Transverse colon (tissue), 4 donors: ENCODE measurements at regions not wholly inside any gene's neighbourhood (a gene's known extent, or its start where the extent isn't known, plus 50 kb on each side); places are given as distances from the start of the nearest gene placed in this dataset.

Experiments
- DNase-seq: peaks from one replicate; pipeline ENCODE4 v3.0.0-alpha.2; 2019
- H3K27ac ChIP-seq, 4 donors: fragments of 200-600 bp; sonication (generic); 2 replicates each; pipeline ENCODE4 v1.5.1; 2016 to 2018; ENCODE audit warnings: inconsistent platforms in 4 of 4
- H3K27me3 ChIP-seq: fragments of 200-600 bp; sonication (generic); 2 replicates; pipeline ENCODE4 v1.5.1; 2017; ENCODE audit warnings: inconsistent platforms
- H3K36me3 ChIP-seq, 4 donors: fragments of 200-600 bp; sonication (generic); 2 replicates each; pipeline ENCODE4 v1.5.1; 2017 to 2019; ENCODE audit warnings: inconsistent platforms in 4 of 4
- H3K4me1 ChIP-seq, 4 donors: fragments of 200-600 bp; sonication (generic); 2 replicates each; pipeline ENCODE4 v1.5.1; 2017 to 2020; ENCODE audit warnings: inconsistent platforms in 4 of 4
- H3K4me3 ChIP-seq, 4 donors: fragments of 200-600 bp; sonication (generic); 1 replicate in 1 of 4; 2 replicates in 3 of 4; pipeline versions ENCODE4 v1.5.1 to v1.6.1; 2017 to 2019; ENCODE audit warnings: inconsistent platforms in 4 of 4
- H3K9me3 ChIP-seq, 2 donors: fragments of 200-600 bp; sonication (generic); 2 replicates each; pipeline ENCODE4 v1.5.1; 2017 to 2019; ENCODE audit warnings: inconsistent platforms in 2 of 2
- CTCF ChIP-seq, 5 experiments: fragments of 200-600 bp in 3 of 5; fragments of 450-650 bp in 2 of 5; sonication (generic) in 3 of 5; IDR thresholded peaks; 1 replicate in 2 of 5; 2 replicates in 3 of 5; pipeline ENCODE4 v1.5.1; 2016 to 2017; ENCODE audit warnings: antibody characterized with exemption in 5 of 5, inconsistent platforms in 3 of 5, mild to moderate bottlenecking in 2 of 5, moderate library complexity in 1 of 5
- EP300 ChIP-seq: sonication (generic); formaldehyde crosslinking; IDR thresholded peaks from one replicate; pipeline ENCODE4 v1.6.1; 2017; ENCODE audit warnings: antibody characterized with exemption, low read depth
- POLR2A ChIP-seq: fragments of 450-650 bp; IDR thresholded peaks from one replicate; pipeline ENCODE4 v1.6.1; 2016; ENCODE audit warnings: antibody characterized with exemption, mild to moderate bottlenecking, moderate library complexity
- POLR2AphosphoS5 ChIP-seq, 3 donors: sonication (generic); formaldehyde crosslinking; IDR thresholded peaks; one replicate each; pipeline ENCODE4 v1.6.1; 2016; ENCODE audit warnings: antibody characterized with exemption in 3 of 3
- WGBS, 2 donors: methylation state at CpG; one replicate each; pipeline ENCODE4 v1.1.5; 2018; ENCODE audit warnings: low coverage in 1 of 2; 5-methylcytosine and 5-hydroxymethylcytosine counted together
- in situ Hi-C, 4 donors: fragments of 200-750 bp; cut with MboI; loops; one replicate each; pipeline versions ENCODE4 v1.15.0 to v1.15.1; 2017; ENCODE audit warnings: low sequenced_read_pairs in 3 of 4, low pct_ligation_motif_present in 1 of 4, low pct_unique_long_range_greater_than_20kb in 1 of 4
- intact Hi-C: fragments of 100-400 bp; cut with DNase I; formaldehyde crosslinking; loops from one replicate; pipeline ENCODE4 v1.15.1; 2023; ENCODE audit warnings: low total_unique reads

GRCh38 chrX:98481636-98482035 is 1597.9 kb downstream of the RPA4 start:
- TF ChIP-seq EP300, result no peak
- no peak for TF ChIP-seq POLR2A
- no peak for TF ChIP-seq POLR2AphosphoS5 (IDR thresholded peaks at IDR 0.05)
- TF ChIP-seq CTCF (IDR thresholded peaks at IDR 0.05), result no peak
- intact Hi-C loops, result no loop called here
- DNase-seq, result no peak
- Histone ChIP-seq H3K27me3 (no peaks in the 10 kb centered on the region), H3K9me3 (no peaks in the 10 kb centered on the region), H3K4me3 (no peak overlapping the region), H3K27ac (no peak overlapping the region), H3K36me3 (no peaks in the 10 kb centered on the region), H3K4me1 (no peaks in the 10 kb centered on the region)
- 66 to 73% methylated on average over 3 of the region's 3 CpGs for WGBS, 2 donors
- in situ Hi-C loops, result no loop called here

GRCh38 chrX:98490670-98491069 is 1607.0 kb downstream of the RPA4 start:
- Histone ChIP-seq H3K36me3 (no peaks in the 10 kb centered on the region), H3K4me3 (no peak overlapping the region), H3K27ac (no peak overlapping the region), H3K27me3 (no peaks in the 10 kb centered on the region), H3K9me3 (no peaks in the 10 kb centered on the region), H3K4me1 (no peaks in the 10 kb centered on the region)
- intact Hi-C loops, result no loop called here
- in situ Hi-C loops, result no loop called here
- TF ChIP-seq POLR2A (no peak), CTCF (IDR thresholded peaks at IDR 0.05) (no peak), EP300 (no peak)
- 77% methylated on average over 1 of the region's 1 CpG; no CpG with 5 or more reads in 1 of the 2 donors for WGBS, 2 donors
- no peak for DNase-seq

- no peaks in the 10 kb centered on the region for H3K9me3 ChIP-seq
- DNase-seq, result no peak
- no peak overlapping the region for H3K27ac ChIP-seq
- H3K4me1 ChIP-seq, result no peaks in the 10 kb centered on the region
- WGBS, 2 donors, result 34% methylated on average over 2 of the region's 2 CpGs; no CpG with 5 or more reads in 1 of the 2 donors
- TF ChIP-seq POLR2A (no peak), EP300 (no peak), CTCF (IDR thresholded peaks at IDR 0.05) (no peak), POLR2AphosphoS5 (IDR thresholded peaks at IDR 0.05) (no peak)
- no peaks in the 10 kb centered on the region for H3K27me3 ChIP-seq
- in situ Hi-C loops (no loop called here), intact Hi-C loops (no loop called here)
- H3K4me3 ChIP-seq, result no peak overlapping the region
- H3K36me3 ChIP-seq, result no peaks in the 10 kb centered on the region
These were observed 1617.7 kb downstream of the RPA4 start for GRCh38 chrX:98501426-98501825.

GRCh38 chrX:98506907-98507306 is 1623.2 kb downstream of the RPA4 start:
- Histone ChIP-seq H3K4me1 (no peaks in the 10 kb centered on the region), H3K27ac (no peak overlapping the region), H3K27me3 (no peaks in the 10 kb centered on the region), H3K9me3 (no peaks in the 10 kb centered on the region), H3K4me3 (no peak overlapping the region), H3K36me3 (no peaks in the 10 kb centered on the region)
- no peak for TF ChIP-seq POLR2AphosphoS5 (IDR thresholded peaks at IDR 0.05)
- TF ChIP-seq CTCF (IDR thresholded peaks at IDR 0.05), result no peak
- TF ChIP-seq EP300, result no peak
- TF ChIP-seq POLR2A, result no peak
- intact Hi-C loops, result no loop called here
- 68 to 78% methylated on average over 1 of the region's 1 CpG for WGBS, 2 donors
- in situ Hi-C loops, result no loop called here
- DNase-seq, result no peak
